Activated T-cell treated with anti-CD3 and anti-CD28 coated beads, Interleukin-2, amount 50 U/mL, for 1 hour (primary cell): ENCODE measurements at regions not wholly inside any gene's neighbourhood (a gene's known extent, or its start where the extent isn't known, plus 50 kb on each side); places are given as distances from the start of the nearest gene placed in this dataset.

Source experiments
- DNase-seq: peaks from one replicate; pipeline ENCODE4 v3.0.0-alpha.2; 2020

DNA sequence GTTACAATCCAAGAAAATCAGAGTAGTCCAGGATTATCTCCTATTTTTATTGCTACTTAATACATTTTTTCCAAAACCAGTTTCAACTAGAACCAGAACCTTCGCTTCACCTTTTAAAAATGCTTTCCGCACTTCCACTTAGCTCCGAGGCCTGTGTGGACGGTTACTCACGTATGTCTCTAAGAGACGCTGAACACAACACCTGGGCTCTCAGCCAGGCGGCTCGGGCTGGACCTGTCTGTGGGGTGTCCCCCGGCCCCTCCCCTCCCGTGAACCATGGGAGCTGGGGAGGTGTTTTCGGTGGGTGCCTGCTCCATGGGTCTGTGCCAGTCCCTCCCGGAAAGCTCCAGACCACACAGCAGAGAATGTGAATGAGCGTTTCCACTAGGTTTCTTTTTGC, 223.8 kb downstream of the GLI2 start:
- no peak for DNase-seq

DNA sequence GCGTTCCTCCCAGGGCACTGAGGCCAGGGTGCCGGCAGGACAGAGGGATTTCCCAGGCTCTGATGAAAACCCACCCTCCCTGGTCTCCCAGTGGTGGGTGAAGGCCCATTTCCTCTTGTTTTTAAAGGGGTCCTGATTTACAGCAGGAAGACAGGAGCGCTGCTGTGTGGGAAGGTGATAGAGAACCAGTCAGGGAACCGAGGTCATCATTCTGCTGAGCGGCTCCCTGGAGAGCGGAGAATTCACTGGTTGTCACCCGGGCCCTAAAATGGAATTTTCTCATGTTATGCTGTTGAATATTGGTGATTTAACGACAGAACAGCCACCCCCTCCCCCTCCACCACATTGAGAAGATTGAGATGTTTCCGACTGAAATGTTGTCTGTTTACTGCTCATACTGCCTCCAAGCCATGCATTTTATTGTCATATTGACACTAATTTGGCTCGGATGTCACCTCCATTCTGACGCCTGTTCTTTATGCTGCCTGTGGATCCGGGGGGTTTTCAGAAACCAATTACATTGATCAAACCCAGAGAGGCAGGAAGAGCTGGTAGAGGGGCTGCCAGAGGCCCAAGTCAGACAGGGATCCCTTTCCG, 225.2 kb downstream of the GLI2 start:
- DNase-seq: no peak

DNA sequence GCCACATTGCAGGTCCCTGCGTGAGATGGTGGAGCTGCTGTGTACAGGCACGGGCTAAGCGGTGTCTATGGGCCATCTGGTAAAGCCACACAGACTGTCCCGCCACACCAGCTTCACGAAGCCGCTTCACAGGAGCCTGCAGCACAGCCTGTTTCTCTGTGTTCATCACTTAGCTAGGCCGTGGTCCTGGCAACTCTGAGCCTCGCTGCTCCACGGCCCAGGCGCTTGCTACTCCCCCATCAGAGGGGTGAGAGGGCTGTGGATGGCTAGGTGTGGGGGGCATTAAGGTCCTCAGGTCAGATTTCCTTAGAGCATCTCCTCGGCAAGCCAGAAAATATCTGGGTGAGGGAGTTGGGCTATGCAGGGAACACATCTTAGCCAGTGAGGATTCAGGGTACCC, 225.7 kb downstream of the GLI2 start:
- DNase-seq: no peak

DNA sequence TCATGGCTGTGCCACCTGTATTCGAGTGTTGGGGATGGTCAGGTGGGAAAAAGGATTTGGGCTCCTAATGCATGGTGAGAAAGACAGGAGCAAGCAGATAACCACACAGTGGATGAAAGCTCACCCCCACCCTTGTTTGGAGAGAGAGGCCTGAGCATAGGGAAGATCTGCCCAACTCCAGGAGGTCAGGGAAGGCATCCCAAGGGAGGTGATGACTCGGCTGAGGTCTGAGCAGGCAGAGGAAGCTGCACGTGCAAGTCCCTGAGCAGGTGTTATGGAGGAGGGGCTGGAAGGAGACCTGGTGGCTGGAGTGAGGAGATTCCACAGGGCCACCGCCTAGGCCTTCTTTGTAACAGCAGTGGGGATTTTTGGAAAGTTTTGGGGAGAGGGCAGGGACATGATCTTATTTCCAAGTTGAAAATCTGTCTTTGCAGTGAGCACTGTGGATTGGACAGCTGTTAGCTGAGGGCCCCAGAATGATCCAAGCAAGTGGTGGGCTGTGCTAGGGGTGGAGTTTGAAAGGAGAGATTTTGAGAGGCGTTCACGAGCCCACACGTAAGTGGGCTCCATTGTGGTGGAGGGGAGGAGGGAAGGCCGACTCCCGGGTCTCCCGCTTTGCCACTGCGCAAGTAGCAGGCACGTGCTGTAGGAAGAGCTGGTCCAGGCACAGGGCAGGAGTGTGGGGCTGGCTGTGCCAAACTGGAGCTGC, 228.5 kb downstream of the GLI2 start:
- DNase-seq: no peak

DNA sequence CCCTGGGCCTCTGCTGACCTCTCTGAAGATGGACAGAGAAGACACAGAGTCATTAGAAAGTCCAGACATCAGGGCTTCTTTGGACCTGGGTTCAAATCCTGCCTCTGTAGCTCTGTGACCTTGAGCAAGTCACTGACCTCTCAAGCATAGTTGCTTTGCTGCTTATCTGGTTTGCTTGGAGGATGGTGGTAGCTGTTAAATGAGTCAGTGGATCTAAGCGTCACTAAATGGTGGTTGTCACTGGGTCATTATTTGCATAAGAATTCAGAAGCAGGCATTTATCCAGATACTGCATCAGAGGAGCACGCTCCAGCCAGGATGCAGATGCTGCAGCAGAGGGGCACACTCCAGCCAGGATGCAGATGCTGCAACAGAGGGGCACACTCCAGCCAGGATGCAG, 229.2 kb downstream of the GLI2 start:
- DNase-seq: no peak

DNA sequence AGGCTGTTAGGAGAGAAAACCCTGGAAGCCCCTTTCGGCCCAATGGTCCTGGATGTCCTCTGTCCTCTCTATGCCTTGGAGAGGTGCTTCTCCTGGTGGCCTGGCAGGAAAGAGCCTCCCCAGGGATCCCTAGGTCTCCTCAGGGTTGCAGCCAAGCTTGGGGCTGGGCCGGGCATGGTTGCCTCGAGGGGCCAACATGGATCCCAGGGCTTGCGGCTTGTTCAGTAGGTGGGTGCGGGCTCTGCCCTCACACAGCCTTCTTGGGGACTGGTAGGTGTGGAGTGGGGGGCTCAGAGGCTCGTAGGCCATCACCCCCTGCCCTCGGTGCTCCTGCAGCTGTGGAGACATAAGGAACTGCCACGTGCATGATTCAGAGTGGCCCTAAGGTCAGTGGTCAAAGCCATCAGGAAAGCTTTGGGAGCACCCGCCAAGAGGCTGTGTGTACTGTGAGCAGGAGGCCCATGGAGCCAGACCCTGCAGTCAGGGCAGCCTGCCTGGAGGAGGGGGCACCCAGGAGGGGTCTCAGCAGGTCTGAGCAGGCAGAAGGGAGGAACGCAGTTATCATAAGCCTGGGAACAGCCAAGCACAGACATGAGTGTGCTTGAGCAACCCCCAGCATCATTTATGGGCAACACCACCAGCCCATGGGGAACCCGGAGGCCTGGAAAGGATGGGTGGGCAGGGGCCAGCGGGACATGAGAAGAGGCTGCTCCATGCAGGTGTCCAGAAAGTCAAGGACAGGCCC, 231.0 kb downstream of the GLI2 start:
- DNase-seq: no peak

DNA sequence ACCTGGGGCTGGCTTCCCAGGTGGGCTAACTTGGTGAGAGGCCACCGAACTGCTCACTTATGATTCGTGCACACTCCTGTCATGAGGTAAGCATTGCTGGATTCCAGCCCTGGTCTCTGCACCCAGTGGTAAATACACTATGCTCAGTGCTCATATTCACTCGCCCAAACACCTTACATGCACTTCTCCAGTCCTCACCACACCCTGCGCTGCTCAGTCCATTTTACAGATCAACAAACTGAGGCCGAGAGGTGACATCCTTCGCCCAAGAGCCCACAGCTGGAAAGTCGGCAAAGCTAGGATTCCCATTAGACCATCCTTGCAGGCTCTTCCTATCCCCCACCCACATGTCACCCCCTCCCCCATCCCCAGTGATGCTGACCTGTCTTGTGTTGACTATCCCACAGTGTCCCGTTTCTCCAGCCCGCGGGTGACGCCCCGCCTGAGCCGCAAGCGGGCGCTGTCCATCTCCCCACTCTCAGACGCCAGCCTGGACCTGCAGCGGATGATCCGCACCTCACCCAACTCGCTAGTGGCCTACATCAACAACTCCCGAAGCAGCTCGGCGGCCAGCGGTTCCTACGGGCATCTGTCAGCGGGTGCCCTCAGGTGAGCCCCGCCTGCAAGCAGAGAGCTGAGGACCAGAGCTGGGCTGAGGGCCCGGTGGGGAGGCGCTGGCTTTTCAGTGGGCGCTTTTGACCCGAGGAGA, 232.8 kb downstream of the GLI2 start:
- no peak for DNase-seq

DNA sequence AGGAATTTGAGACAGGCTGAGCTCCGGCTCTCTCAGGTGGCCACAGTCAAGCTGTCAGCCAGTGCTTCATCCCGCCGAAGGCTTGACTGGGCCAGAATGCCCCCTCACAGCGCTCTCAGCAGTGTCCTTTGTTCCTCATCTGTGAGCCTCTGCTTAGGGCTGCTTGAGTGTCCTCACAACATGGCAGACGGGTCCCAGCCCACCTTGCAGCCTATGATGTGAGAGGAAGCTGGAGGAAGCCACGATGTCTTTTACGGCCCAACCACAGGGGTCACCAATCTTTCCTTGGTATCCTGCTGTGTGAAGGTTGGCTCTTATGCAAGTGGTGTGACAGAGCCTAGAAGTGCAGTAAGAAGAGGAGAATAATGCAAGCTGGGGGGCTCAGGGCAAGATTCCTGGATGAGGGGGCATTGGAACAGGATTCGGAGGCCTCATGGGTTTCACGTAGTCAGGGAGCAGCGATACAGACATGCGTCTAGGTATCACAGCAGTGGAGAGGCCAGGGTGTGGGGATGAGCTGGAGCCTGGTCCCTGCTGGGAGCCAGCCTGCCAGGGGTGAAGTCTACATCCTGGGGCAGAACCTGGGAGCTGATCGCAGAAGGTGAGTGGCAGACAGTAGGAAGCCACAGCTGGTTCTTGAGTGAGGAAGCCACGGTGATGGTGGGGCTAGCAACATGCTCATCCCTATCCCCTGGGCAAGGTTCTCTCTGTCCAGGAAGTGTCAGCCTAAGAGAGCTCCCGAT, 234.1 kb downstream of the GLI2 start:
- no peak for DNase-seq

DNA sequence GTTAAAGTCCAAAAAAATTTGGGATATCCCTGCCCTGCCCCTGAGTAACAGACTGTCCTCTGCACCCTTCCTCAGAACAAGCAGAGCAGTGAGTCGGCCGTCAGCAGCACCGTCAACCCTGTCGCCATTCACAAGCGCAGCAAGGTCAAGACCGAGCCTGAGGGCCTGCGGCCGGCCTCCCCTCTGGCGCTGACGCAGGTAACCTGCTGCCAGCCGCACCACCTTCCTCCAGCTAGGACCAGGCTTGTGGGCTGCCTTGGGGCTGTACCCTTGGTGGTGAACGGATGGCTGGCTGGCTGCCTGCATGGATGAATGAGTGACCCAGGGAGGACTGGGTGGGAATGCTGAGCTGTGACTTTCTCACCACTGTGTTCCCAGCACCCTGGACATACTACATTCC, 236.2 kb downstream of the GLI2 start:
- DNase-seq: no peak

DNA sequence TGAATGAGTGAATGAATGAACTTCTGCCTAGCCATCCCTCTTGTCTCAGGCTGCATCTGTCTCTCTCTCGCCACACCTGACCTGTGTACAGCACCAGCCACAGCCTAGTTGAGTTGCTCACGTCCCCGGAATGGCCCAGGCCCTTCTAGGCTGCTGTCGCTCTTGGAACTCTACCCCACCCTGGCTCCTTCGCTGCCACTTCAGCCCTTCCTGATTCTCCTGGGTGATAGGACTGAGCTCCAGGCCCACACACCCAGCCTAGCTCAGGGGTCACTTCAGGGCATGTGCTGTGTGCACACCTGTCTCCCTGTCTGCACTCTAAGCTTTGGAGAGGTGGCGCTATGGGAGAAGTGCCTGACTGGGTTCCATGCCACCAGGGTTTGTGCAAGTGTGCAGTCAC, 236.6 kb downstream of the GLI2 start:
- DNase-seq: no peak

DNA sequence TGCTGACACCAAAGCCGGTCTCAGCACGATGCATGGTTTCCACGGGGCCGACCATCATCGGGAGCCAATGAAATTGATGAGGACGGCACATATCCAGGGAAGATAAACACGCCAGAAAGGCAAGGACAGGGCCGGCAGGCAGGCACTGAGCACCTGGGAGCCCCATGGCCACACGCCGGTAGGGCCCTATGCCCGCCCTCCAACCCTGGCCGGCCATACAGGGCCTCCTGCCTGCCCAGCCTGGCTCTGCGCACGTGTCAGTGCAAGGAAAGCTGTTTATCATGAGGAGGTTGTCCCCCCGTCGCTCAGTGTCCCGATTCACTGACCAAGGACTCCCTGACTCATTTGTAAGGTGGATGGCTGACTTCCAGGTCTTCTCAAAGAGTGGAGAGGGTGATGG, 237.5 kb downstream of the GLI2 start:
- no peak for DNase-seq

DNA sequence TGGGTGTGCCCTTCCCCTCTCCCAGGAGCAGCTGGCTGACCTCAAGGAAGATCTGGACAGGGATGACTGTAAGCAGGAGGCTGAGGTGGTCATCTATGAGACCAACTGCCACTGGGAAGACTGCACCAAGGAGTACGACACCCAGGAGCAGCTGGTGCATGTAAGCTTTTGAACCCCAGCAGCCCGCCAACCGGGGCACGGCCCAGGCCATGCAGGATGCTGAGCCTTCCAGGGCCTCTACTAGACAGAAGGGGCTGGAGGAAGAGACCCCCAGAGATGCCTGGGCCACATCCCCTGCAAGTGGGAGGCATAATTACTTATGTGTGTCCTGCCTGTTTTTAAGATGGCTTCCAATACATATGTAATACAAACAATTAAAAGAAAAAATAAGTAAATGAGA, 239.3 kb downstream of the GLI2 start:
- DNase-seq: no peak

DNA sequence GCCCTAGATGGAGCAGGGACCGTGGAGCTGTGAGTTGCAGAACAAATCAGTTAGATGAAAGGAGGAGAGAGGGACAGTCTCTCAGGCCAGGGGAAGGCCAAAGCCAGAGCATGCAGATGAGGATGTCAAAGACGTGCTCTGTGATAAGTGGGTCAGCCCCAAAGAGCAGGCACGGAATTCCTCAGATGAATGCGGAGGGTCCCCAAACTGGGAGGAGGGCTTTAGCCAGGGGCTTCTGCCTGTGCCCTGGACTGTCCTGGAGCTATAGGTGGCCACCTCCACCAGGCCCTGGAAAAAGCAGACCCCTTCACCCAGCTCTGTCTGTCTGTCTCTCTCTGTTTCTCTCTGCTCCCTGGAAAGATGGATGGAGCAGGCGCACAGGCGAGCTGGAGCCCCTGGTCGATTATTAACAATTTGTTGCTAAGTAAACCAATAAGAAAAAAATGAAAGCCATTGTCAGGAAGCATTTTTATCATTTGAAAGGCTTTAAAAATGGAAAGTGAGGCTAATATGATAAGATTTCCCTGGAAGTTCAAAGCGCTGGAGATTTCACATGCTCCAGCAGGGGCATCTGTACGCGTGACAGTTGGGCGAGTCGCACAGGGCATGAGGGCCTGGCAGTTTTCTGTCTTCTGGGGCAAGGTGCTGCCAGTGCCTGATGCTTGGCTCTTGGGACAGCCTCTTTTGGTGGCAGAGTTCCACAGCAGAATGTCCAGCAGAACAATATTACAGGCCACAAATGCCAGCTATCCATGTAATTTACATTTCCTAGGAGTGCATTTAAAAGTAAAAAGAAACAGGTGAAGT, 241.0 kb downstream of the GLI2 start:
- DNase-seq: no peak

DNA sequence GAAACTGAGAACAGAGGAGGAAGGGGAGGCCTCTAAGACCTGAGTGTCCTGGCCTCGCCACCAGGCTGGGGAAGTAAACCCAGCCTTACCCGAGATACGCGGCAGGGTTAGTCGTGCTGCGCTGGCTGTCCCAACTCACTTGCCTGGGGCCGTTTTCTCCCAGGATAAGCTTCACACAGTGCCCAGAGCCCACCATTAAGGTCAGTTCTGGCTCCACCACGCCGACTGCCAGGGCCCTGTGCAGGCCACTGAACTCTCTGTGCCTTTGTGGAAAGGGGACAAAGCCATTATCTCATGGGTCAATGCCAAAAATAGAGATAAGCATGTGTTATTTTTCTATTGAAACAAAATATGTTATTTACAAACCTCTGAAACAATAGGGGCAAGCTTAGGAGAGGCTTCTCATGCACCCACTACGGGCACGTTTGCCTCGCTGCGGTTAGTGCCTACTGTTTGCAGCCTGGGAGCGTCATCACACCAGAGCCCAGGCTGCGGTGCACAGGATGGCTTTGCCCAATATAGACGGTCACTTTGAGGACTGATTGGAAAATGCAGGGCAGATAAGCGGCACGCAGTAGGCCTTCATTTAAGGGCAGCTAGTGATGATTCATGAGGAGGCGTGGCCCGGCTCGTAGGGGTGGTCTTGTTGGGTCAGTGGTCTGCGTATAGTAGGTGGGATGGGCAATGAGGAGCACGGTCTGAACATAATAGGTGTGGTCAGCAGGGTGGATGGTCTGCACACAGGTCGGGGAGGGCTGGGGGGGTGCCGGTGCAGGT, 242.1 kb downstream of the GLI2 start:
- DNase-seq: no peak

DNA sequence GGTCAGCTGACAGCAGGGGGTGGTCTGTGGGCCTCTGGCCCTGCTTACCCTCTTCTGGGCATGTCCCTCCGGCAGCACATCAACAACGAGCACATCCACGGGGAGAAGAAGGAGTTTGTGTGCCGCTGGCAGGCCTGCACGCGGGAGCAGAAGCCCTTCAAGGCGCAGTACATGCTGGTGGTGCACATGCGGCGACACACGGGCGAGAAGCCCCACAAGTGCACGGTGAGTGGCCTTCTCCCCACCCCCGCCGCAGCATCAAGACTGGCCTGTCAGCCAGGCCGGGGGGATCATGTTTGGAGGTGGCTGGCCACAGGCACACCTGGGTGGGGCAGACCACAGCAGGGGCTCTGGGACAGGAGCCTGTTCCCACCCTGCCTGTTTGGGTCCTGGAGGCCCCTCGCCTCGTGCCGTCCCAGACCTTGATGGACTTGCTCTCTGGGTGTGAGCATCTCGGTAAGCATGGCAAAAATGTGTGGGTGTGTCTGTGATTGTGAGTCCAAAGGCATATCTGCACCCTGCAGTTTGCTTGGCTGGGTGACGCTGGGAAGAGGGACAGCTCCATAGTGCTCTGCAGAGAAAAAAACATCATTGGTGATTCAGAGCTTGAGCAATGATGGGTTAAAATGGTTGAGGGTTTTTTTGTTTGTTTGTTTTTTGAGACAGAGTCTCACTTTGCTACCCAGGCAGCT, 242.8 kb downstream of the GLI2 start:
- no peak for DNase-seq

DNA sequence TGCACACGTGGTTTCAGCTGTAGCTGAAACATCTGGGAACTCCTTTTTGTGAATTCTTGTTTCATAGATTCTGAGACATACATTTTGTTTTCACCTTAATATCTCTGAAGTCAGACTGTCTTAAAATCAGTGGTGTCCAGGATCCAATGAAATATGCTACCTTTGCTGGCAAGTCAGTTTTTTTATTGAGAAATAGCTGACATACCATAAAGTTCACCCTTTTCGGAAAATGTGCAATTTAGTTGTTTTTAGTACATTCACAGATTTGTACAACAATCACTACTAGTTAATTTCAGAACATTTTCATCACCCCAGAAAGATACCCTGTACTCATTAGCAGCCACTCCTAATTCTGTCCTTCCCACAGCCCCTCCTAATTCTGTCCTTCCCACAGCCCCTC, 243.7 kb downstream of the GLI2 start:
- DNase-seq: no peak

DNA sequence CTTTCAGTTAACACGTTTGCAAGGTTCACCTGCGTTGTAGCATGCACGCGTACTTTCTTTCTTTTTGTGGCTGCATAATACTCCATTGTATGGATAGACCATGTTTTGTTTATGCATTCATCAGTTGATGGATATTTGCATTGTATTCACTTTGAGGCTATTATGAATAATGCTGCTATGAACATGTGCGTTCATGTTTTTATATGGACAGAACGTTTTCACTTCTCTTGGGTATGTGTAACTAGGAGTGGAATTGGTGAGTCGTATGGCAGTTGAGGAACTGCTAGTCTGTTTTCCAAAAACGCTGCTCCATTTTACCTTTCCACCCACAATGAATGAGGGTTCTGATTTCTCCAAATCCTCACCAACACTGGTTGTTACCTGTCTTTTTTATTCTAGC, 244.3 kb downstream of the GLI2 start:
- DNase-seq: no peak

DNA sequence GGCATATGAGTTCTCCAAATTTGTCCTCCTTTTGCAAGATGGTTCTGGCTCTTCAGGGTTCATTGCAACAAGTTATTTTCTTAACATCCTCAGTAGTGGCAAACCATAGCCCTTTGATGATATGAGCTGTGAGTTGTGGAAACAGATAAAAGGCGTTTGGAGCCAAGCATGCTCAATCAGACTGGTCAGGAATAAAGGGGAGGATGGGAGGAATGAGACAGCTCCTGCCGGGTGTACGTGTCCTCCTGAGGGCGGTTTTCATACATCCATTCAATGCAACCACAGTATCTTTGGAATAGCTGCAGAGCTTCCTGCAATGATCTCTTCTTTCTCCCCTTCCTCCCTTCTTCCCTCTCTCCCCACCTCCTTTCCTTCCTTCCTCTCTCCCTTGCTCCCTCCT, 245.8 kb downstream of the GLI2 start:
- no peak for DNase-seq

DNA sequence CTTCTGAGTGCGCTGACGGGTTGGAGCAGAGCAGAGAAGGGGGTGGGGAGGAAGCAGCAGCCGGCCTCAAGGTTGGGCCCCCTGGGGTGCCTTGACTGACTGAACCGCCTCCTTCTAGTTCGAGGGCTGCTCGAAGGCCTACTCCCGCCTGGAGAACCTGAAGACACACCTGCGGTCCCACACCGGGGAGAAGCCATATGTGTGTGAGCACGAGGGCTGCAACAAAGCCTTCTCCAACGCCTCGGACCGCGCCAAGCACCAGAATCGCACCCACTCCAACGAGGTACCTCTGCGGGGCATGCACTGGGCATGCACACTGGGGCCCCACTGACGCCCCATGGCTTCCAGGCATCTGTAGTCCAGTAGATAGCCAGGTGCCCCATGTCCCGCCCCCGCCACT, 246.9 kb downstream of the GLI2 start:
- no peak for DNase-seq

DNA sequence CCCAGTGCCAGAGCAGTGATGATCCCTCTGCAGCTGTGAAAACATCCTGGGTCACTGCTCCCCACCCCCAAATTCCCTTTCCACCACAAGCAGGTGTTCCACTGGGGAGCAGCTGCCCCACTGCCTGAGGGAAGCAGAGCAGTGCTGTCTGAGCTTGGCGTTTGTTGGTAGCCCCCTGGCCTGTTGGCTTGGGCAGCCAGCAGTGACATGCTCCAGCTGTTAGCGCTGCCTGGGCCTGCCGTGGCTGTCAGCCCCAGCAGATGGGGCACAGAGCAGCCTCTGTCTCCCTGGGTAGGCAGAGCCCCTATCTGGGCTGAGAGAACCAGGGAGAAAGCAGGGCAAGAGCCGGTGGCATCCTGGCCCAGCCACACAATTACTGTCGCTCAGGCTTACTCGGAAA, 247.7 kb downstream of the GLI2 start:
- DNase-seq: no peak

DNA sequence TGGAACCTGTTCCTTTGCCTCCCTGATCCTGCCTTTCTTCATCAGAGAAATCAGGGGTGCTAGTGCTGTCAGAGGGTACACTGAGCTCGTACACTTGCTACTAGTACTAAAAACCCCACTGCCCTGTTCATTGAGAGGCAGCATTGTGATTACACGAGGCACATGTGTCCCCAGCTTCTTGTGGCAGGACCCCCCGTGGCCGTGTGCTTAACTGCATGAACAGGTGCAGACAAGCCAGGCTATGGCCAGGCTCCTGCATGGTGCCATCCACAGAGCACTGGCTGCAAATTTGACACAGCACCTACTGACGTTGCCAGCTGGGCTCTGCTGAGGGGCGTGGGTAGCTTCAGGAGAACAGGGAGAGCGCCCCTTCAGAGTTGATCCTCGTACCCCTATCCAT, 248.4 kb downstream of the GLI2 start:
- no peak for DNase-seq
